Loucy (cell line): ENCODE measurements at regions not wholly inside any gene's neighbourhood (a gene's known extent, or its start where the extent isn't known, plus 50 kb on each side); places are given as distances from the start of the nearest gene placed in this dataset.

ENCODE experiments used
- H2AFZ ChIP-seq: fragments of 200-600 bp; sonication (generic); 2 replicates; pipeline ENCODE4 v1.6.0; 2016; ENCODE audit warnings: antibody characterized with exemption, mild to moderate bottlenecking, low read length, moderate library complexity
- H3F3A ChIP-seq: fragments of 200-600 bp; 2 replicates; pipeline ENCODE4 v1.6.0; 2016; ENCODE audit warnings: antibody characterized with exemption, low read depth, mild to moderate bottlenecking
- H3K27me3 ChIP-seq: fragments of 200-600 bp; sonication (generic); 2 replicates; pipeline ENCODE4 v1.6.1; 2014; ENCODE audit warnings: low read length, mild to moderate bottlenecking; ENCODE audit not compliant: insufficient read depth, poor library complexity, severe bottlenecking
- H3K36me3 ChIP-seq: fragments of 200-600 bp; sonication (generic); 2 replicates; pipeline ENCODE4 v1.6.1; 2016; ENCODE audit warnings: low read length; ENCODE audit not compliant: insufficient read depth
- H3K4me1 ChIP-seq: fragments of 200-600 bp; sonication (generic); 2 replicates; pipeline ENCODE4 v1.5.1; 2014; ENCODE audit warnings: low read length, mild to moderate bottlenecking; ENCODE audit not compliant: insufficient read depth, poor library complexity, severe bottlenecking
- H3K4me2 ChIP-seq: fragments of 200-600 bp; sonication (generic); 2 replicates; pipeline ENCODE4 v1.6.0; 2014; ENCODE audit warnings: antibody characterized with exemption, low read length, low read depth, mild to moderate bottlenecking; ENCODE audit not compliant: poor library complexity, severe bottlenecking
- H3K4me3 ChIP-seq: fragments of 200-600 bp; sonication (generic); 2 replicates; pipeline ENCODE4 v1.5.1; 2014; ENCODE audit warnings: low read length, mild to moderate bottlenecking, mixed read lengths; ENCODE audit not compliant: poor library complexity, severe bottlenecking
- H3K79me2 ChIP-seq: fragments of 200-600 bp; sonication (generic); 2 replicates; pipeline ENCODE4 v1.6.1; 2014; ENCODE audit warnings: low read length; ENCODE audit not compliant: insufficient read depth
- H3K9ac ChIP-seq: fragments of 200-600 bp; sonication (generic); 2 replicates; pipeline ENCODE4 v1.6.0; 2014; ENCODE audit warnings: mild to moderate bottlenecking, low read depth, low read length, moderate library complexity; ENCODE audit not compliant: poor library complexity, severe bottlenecking
- H3K9me2 ChIP-seq: fragments of 200-600 bp; sonication (generic); replicated peaks from 2 replicates; pipeline ENCODE4 v1.6.1; 2016; ENCODE audit warnings: low read depth, low read length, mixed read lengths
- H3K9me3 ChIP-seq: fragments of 200-600 bp; sonication (generic); 2 replicates; pipeline ENCODE4 v1.6.1; 2014; ENCODE audit warnings: mild to moderate bottlenecking, antibody characterized with exemption, low read length, low read depth; ENCODE audit not compliant: insufficient read depth
- H4K20me1 ChIP-seq: fragments of 200-600 bp; sonication (generic); 2 replicates; pipeline ENCODE4 v1.6.0; 2014; ENCODE audit warnings: antibody characterized with exemption, low read length, mild to moderate bottlenecking; ENCODE audit not compliant: insufficient read depth, poor library complexity, severe bottlenecking
- EZH2phosphoT487 ChIP-seq: fragments of 200-600 bp; IDR thresholded peaks from 2 replicates; pipeline ENCODE4 v1.6.1; 2018; ENCODE audit warnings: antibody characterized with exemption, mild to moderate bottlenecking, moderate library complexity, borderline replicate concordance
- TF ChIP-seq, protein P1 (sequence below): fragments of 200-600 bp; sonication (generic); conservative IDR thresholded peaks from 2 replicates; pipeline ENCODE4 v1.5.1; 2014; ENCODE audit warnings: mild to moderate bottlenecking, antibody characterized with exemption, low read length

DNA sequence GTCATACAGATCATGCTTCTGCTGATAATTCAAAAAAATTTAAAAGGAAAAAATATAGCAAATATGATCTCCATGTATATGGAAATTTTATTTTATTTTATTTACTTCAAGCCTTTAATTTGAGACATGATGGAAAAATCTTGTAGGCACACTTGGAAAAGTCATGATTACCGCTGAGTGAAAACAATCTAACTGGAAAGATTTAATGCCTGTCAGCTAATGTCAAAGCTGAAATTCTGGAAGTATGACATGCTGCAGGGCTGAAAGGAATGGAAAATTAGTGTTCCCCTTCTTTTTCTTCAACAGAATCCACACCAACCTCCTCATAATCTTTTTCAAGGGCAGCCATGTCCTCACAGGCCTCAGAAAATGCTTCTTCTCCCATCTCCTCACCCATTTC lies 58.2 kb downstream of the RPRM start:
- Histone ChIP-seq H3K36me3 (no peaks in the 10 kb centered on the region), H3K4me1 (no peaks in the 10 kb centered on the region), H3K9ac (no peak overlapping the region), H4K20me1 (no peaks in the 10 kb centered on the region), H3F3A (no peaks in the 10 kb centered on the region), H3K27me3 (no peaks in the 10 kb centered on the region), H3K4me2 (no peak overlapping the region), H3K79me2 (no peaks in the 10 kb centered on the region), H2AFZ (no peak overlapping the region), H3K9me3 (no peaks in the 10 kb centered on the region), H3K4me3 (no peak overlapping the region), H3K9me2 (no peaks in the 10 kb centered on the region)
- TF ChIP-seq, protein P1, sequence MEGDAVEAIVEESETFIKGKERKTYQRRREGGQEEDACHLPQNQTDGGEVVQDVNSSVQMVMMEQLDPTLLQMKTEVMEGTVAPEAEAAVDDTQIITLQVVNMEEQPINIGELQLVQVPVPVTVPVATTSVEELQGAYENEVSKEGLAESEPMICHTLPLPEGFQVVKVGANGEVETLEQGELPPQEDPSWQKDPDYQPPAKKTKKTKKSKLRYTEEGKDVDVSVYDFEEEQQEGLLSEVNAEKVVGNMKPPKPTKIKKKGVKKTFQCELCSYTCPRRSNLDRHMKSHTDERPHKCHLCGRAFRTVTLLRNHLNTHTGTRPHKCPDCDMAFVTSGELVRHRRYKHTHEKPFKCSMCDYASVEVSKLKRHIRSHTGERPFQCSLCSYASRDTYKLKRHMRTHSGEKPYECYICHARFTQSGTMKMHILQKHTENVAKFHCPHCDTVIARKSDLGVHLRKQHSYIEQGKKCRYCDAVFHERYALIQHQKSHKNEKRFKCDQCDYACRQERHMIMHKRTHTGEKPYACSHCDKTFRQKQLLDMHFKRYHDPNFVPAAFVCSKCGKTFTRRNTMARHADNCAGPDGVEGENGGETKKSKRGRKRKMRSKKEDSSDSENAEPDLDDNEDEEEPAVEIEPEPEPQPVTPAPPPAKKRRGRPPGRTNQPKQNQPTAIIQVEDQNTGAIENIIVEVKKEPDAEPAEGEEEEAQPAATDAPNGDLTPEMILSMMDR = no peak
- TF ChIP-seq EZH2phosphoT487 = no peak

DNA sequence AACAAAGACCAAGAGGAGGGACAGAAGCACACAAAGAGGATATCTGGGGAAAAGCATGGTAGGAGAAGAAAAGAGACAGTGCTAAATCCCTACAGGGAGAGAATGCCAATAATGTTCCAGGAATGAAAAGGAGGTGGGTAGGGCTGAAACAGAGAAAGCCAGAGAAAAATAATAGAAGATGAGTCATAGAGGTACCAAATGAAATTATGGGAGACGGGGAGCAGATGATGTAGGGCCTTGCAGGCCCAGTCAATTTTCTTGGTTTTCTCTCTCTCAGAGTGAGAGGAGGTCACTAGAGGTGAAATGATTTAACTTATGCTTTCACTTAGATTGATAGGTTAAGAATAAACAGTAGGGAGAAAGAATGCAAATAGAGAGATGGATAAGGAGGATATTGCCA lies 61.5 kb downstream of the RPRM start:
- Histone ChIP-seq H3K9me2 (no peaks in the 10 kb centered on the region), H3K9ac (no peak overlapping the region), H3K9me3 (no peaks in the 10 kb centered on the region), H3F3A (no peaks in the 10 kb centered on the region), H3K79me2 (no peaks in the 10 kb centered on the region), H3K27me3 (no peaks in the 10 kb centered on the region), H3K4me2 (no peak overlapping the region), H3K36me3 (no peaks in the 10 kb centered on the region), H2AFZ (no peak overlapping the region), H4K20me1 (no peaks in the 10 kb centered on the region), H3K4me3 (no peak overlapping the region), H3K4me1 (no peaks in the 10 kb centered on the region)
- TF ChIP-seq, protein P1 = no peak
- no peak for TF ChIP-seq EZH2phosphoT487

DNA sequence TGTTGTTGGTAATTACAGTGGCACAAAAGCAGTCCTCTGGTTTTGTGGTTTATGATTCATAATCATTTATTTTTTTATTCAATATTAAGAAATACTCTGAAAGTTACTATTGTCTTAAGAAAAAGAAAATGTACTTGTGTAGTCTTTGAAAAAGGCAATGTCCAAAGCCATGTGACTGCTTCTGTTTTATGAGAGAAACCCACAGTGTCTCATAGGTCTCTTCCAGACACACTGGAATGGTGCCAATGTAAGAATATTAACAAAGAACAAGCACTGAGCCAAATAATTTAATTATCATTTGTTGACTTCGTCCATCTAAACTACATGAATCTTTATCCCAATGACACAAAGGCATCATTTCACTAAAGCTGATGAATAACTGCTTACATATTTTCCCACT lies 62.5 kb downstream of the RPRM start:
- no peaks in the 10 kb centered on the region for H4K20me1 ChIP-seq
- H3K4me2 ChIP-seq = no peak overlapping the region
- H3K9me2 ChIP-seq = no peaks in the 10 kb centered on the region
- H2AFZ ChIP-seq = no peak overlapping the region
- no peaks in the 10 kb centered on the region for H3K27me3 ChIP-seq
- no peaks in the 10 kb centered on the region for H3K79me2 ChIP-seq
- no peak overlapping the region for H3K9ac ChIP-seq
- TF ChIP-seq, protein P1 = no peak
- no peak for TF ChIP-seq EZH2phosphoT487
- H3K4me1 ChIP-seq = no peaks in the 10 kb centered on the region
- H3K36me3 ChIP-seq = no peaks in the 10 kb centered on the region
- no peak overlapping the region for H3K4me3 ChIP-seq
- no peaks in the 10 kb centered on the region for H3F3A ChIP-seq
- no peaks in the 10 kb centered on the region for H3K9me3 ChIP-seq
